ENCODE measurements at regions not wholly inside any gene's neighbourhood (a gene's known extent, or its start where the extent isn't known, plus 50 kb on each side); places are given as distances from the start of the nearest gene placed in this dataset.

- TF ChIP-seq, protein P1, sequence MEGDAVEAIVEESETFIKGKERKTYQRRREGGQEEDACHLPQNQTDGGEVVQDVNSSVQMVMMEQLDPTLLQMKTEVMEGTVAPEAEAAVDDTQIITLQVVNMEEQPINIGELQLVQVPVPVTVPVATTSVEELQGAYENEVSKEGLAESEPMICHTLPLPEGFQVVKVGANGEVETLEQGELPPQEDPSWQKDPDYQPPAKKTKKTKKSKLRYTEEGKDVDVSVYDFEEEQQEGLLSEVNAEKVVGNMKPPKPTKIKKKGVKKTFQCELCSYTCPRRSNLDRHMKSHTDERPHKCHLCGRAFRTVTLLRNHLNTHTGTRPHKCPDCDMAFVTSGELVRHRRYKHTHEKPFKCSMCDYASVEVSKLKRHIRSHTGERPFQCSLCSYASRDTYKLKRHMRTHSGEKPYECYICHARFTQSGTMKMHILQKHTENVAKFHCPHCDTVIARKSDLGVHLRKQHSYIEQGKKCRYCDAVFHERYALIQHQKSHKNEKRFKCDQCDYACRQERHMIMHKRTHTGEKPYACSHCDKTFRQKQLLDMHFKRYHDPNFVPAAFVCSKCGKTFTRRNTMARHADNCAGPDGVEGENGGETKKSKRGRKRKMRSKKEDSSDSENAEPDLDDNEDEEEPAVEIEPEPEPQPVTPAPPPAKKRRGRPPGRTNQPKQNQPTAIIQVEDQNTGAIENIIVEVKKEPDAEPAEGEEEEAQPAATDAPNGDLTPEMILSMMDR (IDR thresholded peaks at IDR 0.05), result no peak
- no peak for TF ChIP-seq POLR2A (IDR thresholded peaks at IDR 0.05)
These were observed 172.6 kb downstream of the CCT6B start for GRCh38 chr17:34788696-34789095.

Data from thyroid gland (tissue), 4 donors.